ENCODE measurements at regions not wholly inside any gene's neighbourhood (a gene's known extent, or its start where the extent isn't known, plus 50 kb on each side); places are given as distances from the start of the nearest gene placed in this dataset.

GRCh38 chr1:80369780-80370179, 1363.2 kb upstream of the ADGRL4 start:
- H3K4me3 ChIP-seq (ENCODE audit: low read depth, low read length, poor library complexity, severe bottlenecking) = no peak overlapping the region
- no peaks in the 10 kb centered on the region for H3K27me3 ChIP-seq (ENCODE audit: insufficient read depth, low read length)
- H3K9me3 ChIP-seq (ENCODE audit: low read length) = no peaks in the 10 kb centered on the region
- no peaks in the 10 kb centered on the region for H3F3A ChIP-seq (ENCODE audit: insufficient read depth, low read length)
- H3K27ac ChIP-seq (ENCODE audit: low read depth, low read length, poor library complexity, severe bottlenecking) = no peak overlapping the region
- no peaks in the 10 kb centered on the region for H3K79me2 ChIP-seq (ENCODE audit: insufficient read depth, low read length)
- no peak overlapping the region for H2AFZ ChIP-seq (ENCODE audit: low read length)
- no peaks in the 10 kb centered on the region for H3K9me2 ChIP-seq (ENCODE audit: low read depth, low read length)
- no peaks in the 10 kb centered on the region for H3K36me3 ChIP-seq (ENCODE audit: insufficient read depth, low read length)
- no peak overlapping the region for H3K9ac ChIP-seq (ENCODE audit: low read length)
- TF ChIP-seq EZH2 (IDR thresholded peaks at IDR 0.05; ENCODE audit: borderline replicate concordance, low read length) (no peak), CTCF (IDR thresholded peaks at IDR 0.05; ENCODE audit: low read length) (no peak)
- no peak overlapping the region for H3K4me2 ChIP-seq (ENCODE audit: low read length)
- no peaks in the 10 kb centered on the region for H4K20me1 ChIP-seq (ENCODE audit: insufficient read depth, low read length)
- H3K4me1 ChIP-seq (ENCODE audit: insufficient read depth, low read length, severe bottlenecking) = no peaks in the 10 kb centered on the region

GRCh38 chr1:80367058-80367457, 1360.5 kb upstream of the ADGRL4 start:
- Histone ChIP-seq H3K27ac (ENCODE audit: low read depth, low read length, poor library complexity, severe bottlenecking) (no peak overlapping the region), H4K20me1 (ENCODE audit: insufficient read depth, low read length) (no peaks in the 10 kb centered on the region), H3K4me3 (ENCODE audit: low read depth, low read length, poor library complexity, severe bottlenecking) (no peak overlapping the region), H3K9me2 (ENCODE audit: low read depth, low read length) (no peaks in the 10 kb centered on the region), H3K4me1 (ENCODE audit: insufficient read depth, low read length, severe bottlenecking) (no peaks in the 10 kb centered on the region), H3K9me3 (ENCODE audit: low read length) (no peaks in the 10 kb centered on the region), H3K36me3 (ENCODE audit: insufficient read depth, low read length) (no peaks in the 10 kb centered on the region), H2AFZ (ENCODE audit: low read length) (no peak overlapping the region), H3K4me2 (ENCODE audit: low read length) (no peak overlapping the region), H3F3A (ENCODE audit: insufficient read depth, low read length) (no peaks in the 10 kb centered on the region), H3K27me3 (ENCODE audit: insufficient read depth, low read length) (no peaks in the 10 kb centered on the region), H3K79me2 (ENCODE audit: insufficient read depth, low read length) (no peaks in the 10 kb centered on the region), H3K9ac (ENCODE audit: low read length) (no peak overlapping the region)
- TF ChIP-seq CTCF (IDR thresholded peaks at IDR 0.05; ENCODE audit: low read length) (no peak), EZH2 (IDR thresholded peaks at IDR 0.05; ENCODE audit: borderline replicate concordance, low read length) (no peak)

GRCh38 chr1:80365359-80366021, 1359.0 kb upstream of the ADGRL4 start:
- no peak for TF ChIP-seq EZH2 (IDR thresholded peaks at IDR 0.05; ENCODE audit: borderline replicate concordance, low read length)
- no peak for TF ChIP-seq CTCF (IDR thresholded peaks at IDR 0.05; ENCODE audit: low read length)
- Histone ChIP-seq H3K27me3 (ENCODE audit: insufficient read depth, low read length) (no peaks in the 10 kb centered on the region), H4K20me1 (ENCODE audit: insufficient read depth, low read length) (no peaks in the 10 kb centered on the region), H3K4me1 (ENCODE audit: insufficient read depth, low read length, severe bottlenecking) (no peaks in the 10 kb centered on the region), H2AFZ (ENCODE audit: low read length) (no peak overlapping the region), H3K36me3 (ENCODE audit: insufficient read depth, low read length) (no peaks in the 10 kb centered on the region), H3K9me2 (ENCODE audit: low read depth, low read length) (no peaks in the 10 kb centered on the region), H3F3A (ENCODE audit: insufficient read depth, low read length) (no peaks in the 10 kb centered on the region), H3K4me3 (ENCODE audit: low read depth, low read length, poor library complexity, severe bottlenecking) (no peak overlapping the region), H3K27ac (ENCODE audit: low read depth, low read length, poor library complexity, severe bottlenecking) (no peak overlapping the region), H3K79me2 (ENCODE audit: insufficient read depth, low read length) (no peaks in the 10 kb centered on the region), H3K9ac (ENCODE audit: low read length) (no peak overlapping the region), H3K9me3 (ENCODE audit: low read length) (no peaks in the 10 kb centered on the region), H3K4me2 (ENCODE audit: low read length) (no peak overlapping the region)
